Neural progenitor cell (in vitro differentiated cells): ENCODE measurements at regions not wholly inside any gene's neighbourhood (a gene's known extent, or its start where the extent isn't known, plus 50 kb on each side); places are given as distances from the start of the nearest gene placed in this dataset.

Experiments used
- DNase-seq: peaks from one replicate; pipeline ENCODE4 v3.0.0-alpha.2; 2016; ENCODE audit warnings: low spot score
- H2AFZ ChIP-seq: fragments of 200-600 bp; sonication (generic); replicated peaks from 2 replicates; pipeline ENCODE4 v1.6.1; 2016; ENCODE audit warnings: antibody characterized with exemption
- H3F3A ChIP-seq: fragments of 200-600 bp; sonication (generic); 2 replicates; pipeline ENCODE4 v1.6.1; 2016; ENCODE audit warnings: antibody characterized with exemption, low read depth
- H3K27ac ChIP-seq: fragments of 200-600 bp; sonication (generic); 2 replicates; pipeline ENCODE4 v1.5.1; 2016; ENCODE audit warnings: mild to moderate bottlenecking
- H3K27me3 ChIP-seq: fragments of 200-600 bp; sonication (generic); 2 replicates; pipeline ENCODE4 v1.6.1; 2016; ENCODE audit warnings: mild to moderate bottlenecking, moderate library complexity
- H3K36me3 ChIP-seq: fragments of 200-600 bp; sonication (generic); 2 replicates; pipeline ENCODE4 v1.5.1; 2016
- H3K4me1 ChIP-seq: fragments of 200-600 bp; sonication (generic); 2 replicates; pipeline ENCODE4 v1.6.1; 2016; ENCODE audit warnings: mixed run types
- H3K4me2 ChIP-seq: fragments of 200-600 bp; sonication (generic); 2 replicates; pipeline ENCODE4 v1.6.1; 2016
- H3K4me3 ChIP-seq: fragments of 200-600 bp; sonication (generic); 2 replicates; pipeline ENCODE4 v1.5.1; 2016
- H3K79me2 ChIP-seq: fragments of 200-600 bp; sonication (generic); 2 replicates; pipeline ENCODE4 v1.6.1; 2016; ENCODE audit warnings: low read depth
- H3K9ac ChIP-seq: fragments of 200-600 bp; sonication (generic); 2 replicates; pipeline ENCODE4 v1.6.1; 2016
- H3K9me3 ChIP-seq: fragments of 200-600 bp; sonication (generic); 2 replicates; pipeline ENCODE4 v1.5.1; 2016; ENCODE audit warnings: low read depth
- H4K20me1 ChIP-seq: fragments of 200-600 bp; sonication (generic); 2 replicates; pipeline ENCODE4 v1.6.1; 2016; ENCODE audit warnings: low read depth
- H3K27ac Mint-ChIP-seq: 3 replicates; pipeline ENCODE4 v1.8.0; 2021; ENCODE audit warnings: mixed read lengths
- H3K27me3 Mint-ChIP-seq: 2 replicates; pipeline ENCODE4 v1.8.0; 2022; ENCODE audit warnings: low read depth, mild to moderate bottlenecking, inconsistent platforms, moderate library complexity, mixed read lengths; ENCODE audit not compliant: insufficient read depth
- H3K36me3 Mint-ChIP-seq: 3 replicates; pipeline ENCODE4 v1.8.0; 2021; ENCODE audit warnings: mixed read lengths
- H3K4me1 Mint-ChIP-seq: 3 replicates; pipeline ENCODE4 v1.8.0; 2021; ENCODE audit warnings: mixed read lengths
- H3K4me3 Mint-ChIP-seq: 3 replicates; pipeline ENCODE4 v1.8.0; 2021; ENCODE audit warnings: mild to moderate bottlenecking, moderate library complexity, mixed read lengths
- H3K9me3 Mint-ChIP-seq: 3 replicates; pipeline ENCODE4 v1.8.0; 2020; ENCODE audit warnings: mixed read lengths
- EZH2 ChIP-seq: fragments of 200-600 bp; sonication (generic); IDR thresholded peaks from 2 replicates; pipeline ENCODE4 v1.6.1; 2017; ENCODE audit warnings: antibody characterized with exemption, mild to moderate bottlenecking, moderate library complexity
- EZH2phosphoT487 ChIP-seq: fragments of 200-600 bp; sonication (generic); IDR thresholded peaks from 2 replicates; pipeline ENCODE4 v1.6.1; 2017; ENCODE audit warnings: antibody characterized with exemption
- TF ChIP-seq, protein P1 (sequence below): fragments of 200-600 bp; sonication (generic); IDR thresholded peaks from 2 replicates; pipeline ENCODE4 v1.5.1; 2017; ENCODE audit warnings: antibody characterized with exemption, mild to moderate bottlenecking

DNA sequence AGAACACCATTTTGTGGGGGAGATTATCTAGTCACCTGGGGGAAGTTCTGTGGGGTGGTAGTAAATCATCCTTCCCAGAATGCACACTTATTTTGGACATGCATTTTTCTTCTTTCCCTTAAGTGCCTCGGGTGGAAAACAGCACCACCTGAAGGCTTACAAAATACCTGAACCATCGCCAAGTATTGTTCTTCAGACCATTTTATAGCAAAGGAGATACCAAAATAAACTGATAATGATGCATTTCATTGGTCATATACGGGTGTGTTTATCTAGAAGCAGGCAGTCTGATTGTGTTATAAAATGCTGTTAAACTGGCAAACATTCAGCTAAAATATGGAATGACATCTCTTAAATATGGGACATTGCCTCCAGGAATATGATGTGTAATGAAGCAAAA lies 1034.7 kb downstream of the SLITRK1 start:
- Mint-ChIP-seq H3K4me1 (no peaks in the 10 kb centered on the region), H3K27me3 (no peaks in the 10 kb centered on the region), H3K9me3 (no peaks in the 10 kb centered on the region), H3K4me3 (no peak overlapping the region), H3K27ac (no peak overlapping the region), H3K36me3 (no peaks in the 10 kb centered on the region)
- H3K4me1 ChIP-seq = no peaks in the 10 kb centered on the region
- H3K9ac ChIP-seq = no peak overlapping the region
- H3K4me2 ChIP-seq = no peak overlapping the region
- H3K79me2 ChIP-seq = no peaks in the 10 kb centered on the region
- H3F3A ChIP-seq = no peaks in the 10 kb centered on the region
- H3K9me3 ChIP-seq = no peaks in the 10 kb centered on the region
- H3K27ac ChIP-seq = no peak overlapping the region
- no peaks in the 10 kb centered on the region for H3K36me3 ChIP-seq
- H3K4me3 ChIP-seq = no peak overlapping the region
- H3K27me3 ChIP-seq = no peaks in the 10 kb centered on the region
- no peak overlapping the region for H2AFZ ChIP-seq
- DNase-seq = no peak
- TF ChIP-seq, protein P1, sequence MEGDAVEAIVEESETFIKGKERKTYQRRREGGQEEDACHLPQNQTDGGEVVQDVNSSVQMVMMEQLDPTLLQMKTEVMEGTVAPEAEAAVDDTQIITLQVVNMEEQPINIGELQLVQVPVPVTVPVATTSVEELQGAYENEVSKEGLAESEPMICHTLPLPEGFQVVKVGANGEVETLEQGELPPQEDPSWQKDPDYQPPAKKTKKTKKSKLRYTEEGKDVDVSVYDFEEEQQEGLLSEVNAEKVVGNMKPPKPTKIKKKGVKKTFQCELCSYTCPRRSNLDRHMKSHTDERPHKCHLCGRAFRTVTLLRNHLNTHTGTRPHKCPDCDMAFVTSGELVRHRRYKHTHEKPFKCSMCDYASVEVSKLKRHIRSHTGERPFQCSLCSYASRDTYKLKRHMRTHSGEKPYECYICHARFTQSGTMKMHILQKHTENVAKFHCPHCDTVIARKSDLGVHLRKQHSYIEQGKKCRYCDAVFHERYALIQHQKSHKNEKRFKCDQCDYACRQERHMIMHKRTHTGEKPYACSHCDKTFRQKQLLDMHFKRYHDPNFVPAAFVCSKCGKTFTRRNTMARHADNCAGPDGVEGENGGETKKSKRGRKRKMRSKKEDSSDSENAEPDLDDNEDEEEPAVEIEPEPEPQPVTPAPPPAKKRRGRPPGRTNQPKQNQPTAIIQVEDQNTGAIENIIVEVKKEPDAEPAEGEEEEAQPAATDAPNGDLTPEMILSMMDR = peak; percentile 29
- no peak for TF ChIP-seq EZH2phosphoT487
- no peaks in the 10 kb centered on the region for H4K20me1 ChIP-seq

DNA sequence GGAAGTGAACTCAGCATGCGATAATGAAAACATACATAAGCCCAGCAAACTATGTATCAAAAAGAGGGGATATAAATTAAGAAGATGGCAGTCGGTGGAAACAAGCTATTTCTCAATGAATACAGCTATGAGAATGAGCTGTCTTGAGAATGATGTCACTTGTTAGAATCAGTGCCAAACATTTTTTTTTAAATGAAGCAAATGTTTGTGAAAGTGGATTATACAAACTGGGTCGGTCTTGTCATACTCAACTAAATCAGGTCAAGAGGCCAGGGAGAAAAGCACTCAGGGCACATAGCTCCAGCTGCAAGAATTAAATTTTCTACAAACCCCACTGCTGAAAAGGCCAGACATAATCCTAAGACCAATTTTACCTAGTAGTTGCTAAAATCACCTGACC lies 1048.4 kb downstream of the SLITRK1 start:
- H3K4me1 Mint-ChIP-seq = no peaks in the 10 kb centered on the region
- no peaks in the 10 kb centered on the region for H3K9me3 Mint-ChIP-seq
- TF ChIP-seq EZH2phosphoT487 (no peak), EZH2 (no peak)
- TF ChIP-seq, protein P1 = no peak
- DNase-seq = no peak
- H3K27ac Mint-ChIP-seq = no peak overlapping the region
- Histone ChIP-seq H3K9ac (no peak overlapping the region), H3K4me3 (no peak overlapping the region), H3K36me3 (no peaks in the 10 kb centered on the region), H3K27ac (no peak overlapping the region), H2AFZ (no peak overlapping the region), H3K4me1 (no peaks in the 10 kb centered on the region), H3F3A (no peaks in the 10 kb centered on the region), H3K9me3 (no peaks in the 10 kb centered on the region), H3K27me3 (no peaks in the 10 kb centered on the region), H4K20me1 (no peaks in the 10 kb centered on the region), H3K4me2 (no peak overlapping the region), H3K79me2 (no peaks in the 10 kb centered on the region)
- H3K36me3 Mint-ChIP-seq = no peaks in the 10 kb centered on the region
- H3K4me3 Mint-ChIP-seq = no peak overlapping the region
- H3K27me3 Mint-ChIP-seq = no peaks in the 10 kb centered on the region

DNA sequence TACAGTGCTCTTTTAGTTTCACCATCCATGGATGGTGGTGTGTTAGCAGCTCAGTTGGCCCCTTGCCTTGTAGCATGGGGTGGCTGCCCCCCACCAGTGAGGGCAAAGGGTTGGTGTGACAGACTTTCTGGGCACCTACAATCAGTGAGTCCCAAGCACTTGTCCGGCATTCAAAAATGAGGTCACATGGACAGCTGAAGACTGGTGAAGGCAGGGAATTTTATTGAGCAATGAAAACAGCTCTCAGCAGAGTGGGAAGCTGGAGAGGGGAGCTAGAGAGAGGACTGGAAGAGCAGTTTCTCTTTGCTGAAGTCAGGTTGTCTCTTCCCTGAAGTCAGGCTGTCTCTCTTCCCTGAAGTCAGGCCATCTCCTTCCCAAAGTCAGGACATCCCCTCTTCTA lies 1053.2 kb downstream of the SLITRK1 start:
- no peak overlapping the region for H3K4me3 ChIP-seq
- H3K27ac ChIP-seq = no peak overlapping the region
- H4K20me1 ChIP-seq = no peaks in the 10 kb centered on the region
- no peaks in the 10 kb centered on the region for H3K36me3 Mint-ChIP-seq
- H3K36me3 ChIP-seq = no peaks in the 10 kb centered on the region
- H3K27ac Mint-ChIP-seq = no peak overlapping the region
- no peaks in the 10 kb centered on the region for H3K27me3 Mint-ChIP-seq
- H3K4me2 ChIP-seq = no peak overlapping the region
- no peaks in the 10 kb centered on the region for H3K9me3 ChIP-seq
- H3F3A ChIP-seq = no peaks in the 10 kb centered on the region
- TF ChIP-seq EZH2phosphoT487 = no peak
- TF ChIP-seq EZH2 = no peak
- TF ChIP-seq, protein P1 = no peak
- H3K9ac ChIP-seq = no peak overlapping the region
- H3K27me3 ChIP-seq = no peaks in the 10 kb centered on the region
- no peaks in the 10 kb centered on the region for H3K9me3 Mint-ChIP-seq
- no peaks in the 10 kb centered on the region for H3K4me1 ChIP-seq
- no peaks in the 10 kb centered on the region for H3K4me1 Mint-ChIP-seq
- DNase-seq = no peak
- H3K79me2 ChIP-seq = no peaks in the 10 kb centered on the region
- H3K4me3 Mint-ChIP-seq = no peak overlapping the region
- H2AFZ ChIP-seq = no peak overlapping the region

DNA sequence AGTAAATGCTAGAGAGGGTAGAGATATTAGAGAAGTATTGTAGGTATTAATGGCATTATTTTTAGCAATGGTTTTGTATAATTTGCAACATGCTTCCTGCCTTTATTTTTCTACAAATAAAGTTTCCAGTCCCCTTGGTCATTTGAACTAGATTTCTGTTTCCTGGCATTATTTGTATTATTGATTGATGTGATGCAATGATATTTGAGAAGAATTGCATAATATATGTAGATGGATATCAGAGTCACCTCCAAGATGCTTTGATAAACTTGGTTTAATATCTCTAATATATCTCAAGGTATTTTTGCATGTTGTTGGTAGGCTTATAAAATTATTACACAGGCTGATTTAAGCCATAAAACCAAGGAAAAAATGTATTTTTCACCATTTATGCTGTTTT lies 1054.5 kb downstream of the SLITRK1 start:
- no peak overlapping the region for H3K4me3 ChIP-seq
- H3F3A ChIP-seq = no peaks in the 10 kb centered on the region
- no peak overlapping the region for H3K9ac ChIP-seq
- TF ChIP-seq, protein P1 = no peak
- TF ChIP-seq EZH2 (no peak), EZH2phosphoT487 (no peak)
- Mint-ChIP-seq H3K4me1 (no peaks in the 10 kb centered on the region), H3K27me3 (no peaks in the 10 kb centered on the region), H3K9me3 (no peaks in the 10 kb centered on the region), H3K36me3 (no peaks in the 10 kb centered on the region), H3K4me3 (no peak overlapping the region), H3K27ac (no peak overlapping the region)
- no peak for DNase-seq
- no peaks in the 10 kb centered on the region for H3K36me3 ChIP-seq
- no peaks in the 10 kb centered on the region for H4K20me1 ChIP-seq
- no peak overlapping the region for H3K27ac ChIP-seq
- no peak overlapping the region for H3K4me2 ChIP-seq
- H2AFZ ChIP-seq = no peak overlapping the region
- H3K9me3 ChIP-seq = no peaks in the 10 kb centered on the region
- H3K79me2 ChIP-seq = no peaks in the 10 kb centered on the region
- H3K27me3 ChIP-seq = no peaks in the 10 kb centered on the region
- H3K4me1 ChIP-seq = no peaks in the 10 kb centered on the region
